Esophagus squamous epithelium (tissue), 5 donors: ENCODE measurements at regions not wholly inside any gene's neighbourhood (a gene's known extent, or its start where the extent isn't known, plus 50 kb on each side); places are given as distances from the start of the nearest gene placed in this dataset.

Experiments used
- DNase-seq: peaks from one replicate; lab custom pipeline; 2025; lab: John Stamatoyannopoulos, UW
- H3K27ac ChIP-seq, 4 donors: fragments of 200-600 bp; sonication (generic); one replicate each; pipeline ENCODE4 v1.5.1; 2016 to 2019; ENCODE audit warnings: mild to moderate bottlenecking in 1 of 4
- H3K27me3 ChIP-seq, 4 donors: fragments of 200-600 bp; sonication (generic); 1 replicate in 3 of 4; 2 replicates in 1 of 4; pipeline versions ENCODE4 v1.5.1 to v1.6.0; 2017 to 2021; ENCODE audit warnings: antibody characterized with exemption in 1 of 4
- H3K36me3 ChIP-seq, 3 donors: fragments of 200-600 bp; sonication (generic); one replicate each; pipeline ENCODE4 v1.5.1; 2016 to 2019
- H3K4me1 ChIP-seq, 3 donors: fragments of 200-600 bp; sonication (generic); one replicate each; pipeline ENCODE4 v1.5.1; 2017 to 2019
- H3K4me3 ChIP-seq, 4 donors: fragments of 200-600 bp; sonication (generic); 1 replicate in 3 of 4; 2 replicates in 1 of 4; pipeline ENCODE4 v1.5.1; 2016 to 2019; ENCODE audit warnings: mild to moderate bottlenecking in 2 of 4, moderate library complexity in 1 of 4
- H3K9me3 ChIP-seq, 3 donors: fragments of 200-600 bp; sonication (generic); one replicate each; pipeline ENCODE4 v1.5.1; 2016 to 2019
- CTCF ChIP-seq, 6 experiments: fragments of 450-650 bp in 4 of 6; fragments of 200-600 bp in 2 of 6; sonication (generic) in 2 of 6; IDR thresholded peaks; one replicate each; pipeline ENCODE4 v1.5.1; 2016 to 2019; ENCODE audit warnings: antibody characterized with exemption in 6 of 6, mild to moderate bottlenecking in 4 of 6, moderate library complexity in 4 of 6
- POLR2A ChIP-seq, 4 donors: fragments of 450-650 bp; IDR thresholded peaks; one replicate each; pipeline ENCODE4 v1.6.1; 2017; ENCODE audit warnings: antibody characterized with exemption in 4 of 4, mild to moderate bottlenecking in 4 of 4, moderate library complexity in 3 of 4
- WGBS, 2 donors: methylation state at CpG; one replicate each; pipeline ENCODE4 v1.1.5; 2018; 5-methylcytosine and 5-hydroxymethylcytosine counted together
- intact Hi-C: fragments of 100-400 bp; cut with DNase I; formaldehyde crosslinking; loops from one replicate; pipeline ENCODE4 v1.15.0; 2022
- donor health status: DM: yes; HTN: yes; CAD: no.

GRCh38 chr14:42884100-42884499 is 1277.4 kb downstream of the LRFN5 start:
- Histone ChIP-seq H3K27ac (no peak overlapping the region), H3K27me3 (no peaks in the 10 kb centered on the region), H3K4me3 (no peak overlapping the region), H3K36me3 (no peaks in the 10 kb centered on the region), H3K4me1 (no peaks in the 10 kb centered on the region), H3K9me3 (peaks cover 0 to 3% (median 0%) of the 10 kb centered on the region in 3 donors)
- TF ChIP-seq CTCF (IDR thresholded peaks at IDR 0.05) (no peak), POLR2A (IDR thresholded peaks at IDR 0.05) (no peak)
- no peak for DNase-seq
- intact Hi-C loops, result no loop called here

DNA sequence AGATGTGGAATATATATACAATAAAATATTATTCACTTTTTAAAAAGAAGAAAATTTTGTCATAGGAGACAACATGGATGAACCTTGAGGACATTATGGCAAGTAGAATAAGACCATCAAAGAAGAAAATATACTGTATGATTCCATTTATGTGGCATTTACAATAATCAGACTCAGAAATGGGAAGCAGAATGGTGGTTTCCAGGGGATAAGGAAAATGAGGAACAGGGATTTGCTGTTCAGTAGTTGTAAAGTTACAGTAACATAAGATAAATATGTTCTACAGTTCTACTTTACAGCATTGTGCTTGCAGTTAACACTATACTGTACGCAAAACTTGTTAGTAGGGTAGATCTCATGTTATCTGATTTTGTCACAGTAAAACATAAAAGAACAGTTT is 1271.0 kb downstream of the LRFN5 start:
- DNase-seq, result no peak
- TF ChIP-seq POLR2A (IDR thresholded peaks at IDR 0.05) (no peak), CTCF (IDR thresholded peaks at IDR 0.05) (no peak)
- no peaks in the 10 kb centered on the region for H3K9me3 ChIP-seq
- no peaks in the 10 kb centered on the region for H3K36me3 ChIP-seq
- no peaks in the 10 kb centered on the region for H3K27me3 ChIP-seq
- no peaks in the 10 kb centered on the region for H3K4me1 ChIP-seq
- intact Hi-C loops, result no loop called here
- no peak overlapping the region for H3K27ac ChIP-seq
- no peak overlapping the region for H3K4me3 ChIP-seq
- WGBS, 2 donors, result 90 to 92% methylated on average over 1 of the region's 1 CpG

GRCh38 chr14:42872786-42873185 is 1266.1 kb downstream of the LRFN5 start:
- intact Hi-C loops, result no loop called here

DNA sequence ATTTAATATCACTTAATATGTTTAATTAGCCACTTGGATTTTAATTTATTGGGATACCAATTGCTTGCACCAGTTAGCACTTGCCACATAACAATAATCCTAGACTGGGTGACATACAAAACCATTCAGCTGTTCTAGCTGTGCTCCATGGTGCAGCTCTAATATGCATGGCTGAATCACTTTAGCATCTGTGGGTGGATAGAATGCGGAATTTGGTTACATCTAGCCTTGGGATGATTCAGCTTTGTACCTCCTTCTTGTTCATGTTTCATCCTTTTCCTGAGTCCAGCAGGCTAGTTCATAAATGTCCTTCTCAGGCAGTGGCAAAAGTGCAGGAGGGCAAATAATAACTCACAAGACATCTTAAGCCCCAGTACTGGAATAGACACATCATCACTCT is 1263.0 kb downstream of the LRFN5 start:
- no peaks in the 10 kb centered on the region for H3K36me3 ChIP-seq
- intact Hi-C loops, result no loop called here
- no peak overlapping the region for H3K4me3 ChIP-seq
- no peak for DNase-seq
- H3K27me3 ChIP-seq, result no peaks in the 10 kb centered on the region
- H3K27ac ChIP-seq, result no peak overlapping the region
- no peaks in the 10 kb centered on the region for H3K4me1 ChIP-seq
- 82 to 87% methylated on average over 1 of the region's 1 CpG for WGBS, 2 donors
- no peaks in the 10 kb centered on the region for H3K9me3 ChIP-seq
- TF ChIP-seq POLR2A (IDR thresholded peaks at IDR 0.05) (no peak), CTCF (IDR thresholded peaks at IDR 0.05) (no peak)

More at GRCh38 chr14:42872786-42873185, 1266.1 kb downstream of the LRFN5 start:
- Histone ChIP-seq H3K4me3 (no peak overlapping the region), H3K4me1 (no peaks in the 10 kb centered on the region), H3K9me3 (no peaks in the 10 kb centered on the region), H3K36me3 (no peaks in the 10 kb centered on the region), H3K27me3 (no peaks in the 10 kb centered on the region), H3K27ac (no peak overlapping the region)
- TF ChIP-seq CTCF (IDR thresholded peaks at IDR 0.05) (no peak), POLR2A (IDR thresholded peaks at IDR 0.05) (no peak)
- DNase-seq, result no peak
- WGBS, 2 donors, result 53 to 55% methylated on average over 3 of the region's 3 CpGs

DNA sequence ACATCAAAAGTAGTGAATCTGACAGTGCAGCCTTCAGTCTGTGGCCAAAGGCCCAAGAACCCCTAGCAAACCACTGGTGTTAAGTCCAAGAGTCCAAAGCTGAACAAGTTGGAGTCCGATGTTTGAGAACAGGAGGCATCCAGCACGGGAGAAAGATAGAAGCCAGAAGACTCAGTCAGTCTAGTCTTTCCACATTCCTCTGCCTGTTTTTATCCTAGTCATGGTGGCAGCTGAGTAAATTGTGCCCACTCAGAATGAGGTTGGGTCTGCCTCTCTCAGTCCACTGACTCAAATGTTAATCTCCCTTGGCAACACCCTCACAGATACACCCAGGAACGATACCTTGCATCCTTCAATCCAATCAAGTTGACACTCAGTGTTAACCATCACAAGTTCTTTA is 1255.4 kb downstream of the LRFN5 start:
- intact Hi-C loops, result no loop called here
- H3K4me1 ChIP-seq, result no peaks in the 10 kb centered on the region
- no peaks in the 10 kb centered on the region for H3K27me3 ChIP-seq
- no peaks in the 10 kb centered on the region for H3K9me3 ChIP-seq
- TF ChIP-seq CTCF (IDR thresholded peaks at IDR 0.05), result no peak
- no peak for TF ChIP-seq POLR2A (IDR thresholded peaks at IDR 0.05)
- H3K36me3 ChIP-seq, result no peaks in the 10 kb centered on the region
- WGBS, 2 donors, result 48 to 71% methylated on average over 3 of the region's 3 CpGs
- H3K27ac ChIP-seq, result no peak overlapping the region
- H3K4me3 ChIP-seq, result no peak overlapping the region
- DNase-seq, result no peak
